PC-9 (cell line): ENCODE measurements at regions not wholly inside any gene's neighbourhood (a gene's known extent, or its start where the extent isn't known, plus 50 kb on each side); places are given as distances from the start of the nearest gene placed in this dataset.

Source experiments
- BruUV-seq: library from RNA; stranded (reverse); fragments of 400-500 nt; replicated peaks from 2 replicates; lab custom pipeline; 2021; lab: Mats Ljungman, UMichigan
- CTCF ChIA-PET: fragments of 300-600 bp; sonication (Branson Sonifier 250); formaldehyde crosslinking; loops from one replicate; lab custom pipeline; 2022; ENCODE audit warnings: antibody characterized with exemption; lab: Charles Lee
- POLR2A ChIA-PET: fragments of 300-600 bp; sonication (Branson Sonifier 250); formaldehyde crosslinking; loops from one replicate; lab custom pipeline; 2022; ENCODE audit warnings: antibody characterized with exemption; ENCODE audit not compliant: unreplicated experiment; lab: Charles Lee
- DNase-seq, 2 experiments: peaks; one replicate each; pipeline versions ENCODE4 v3.0.0 to v3.0.0-alpha.2; 2015 to 2022; ENCODE audit warnings: mixed read lengths in 1 of 2
- H2AFZ ChIP-seq: fragments of 200-600 bp; sonication (generic); 2 replicates; pipeline ENCODE4 v1.8.1; 2017; ENCODE audit warnings: antibody characterized with exemption
- H3F3A ChIP-seq: fragments of 200-600 bp; sonication (generic); 2 replicates; pipeline ENCODE4 v1.8.1; 2017; ENCODE audit warnings: antibody characterized with exemption, mild to moderate bottlenecking, low read depth; ENCODE audit not compliant: insufficient read depth
- H3K27ac ChIP-seq: fragments of 200-600 bp; sonication (generic); 2 replicates; pipeline ENCODE4 v1.6.1; 2016; ENCODE audit warnings: mixed run types
- H3K27me3 ChIP-seq: fragments of 200-600 bp; sonication (generic); 2 replicates; pipeline ENCODE4 v1.6.1; 2016; ENCODE audit warnings: low read depth, mixed run types; ENCODE audit not compliant: insufficient read depth
- H3K36me3 ChIP-seq: fragments of 200-600 bp; sonication (generic); 2 replicates; pipeline ENCODE4 v1.6.1; 2016; ENCODE audit warnings: low read depth, mixed run types
- H3K4me1 ChIP-seq: fragments of 200-600 bp; sonication (generic); replicated peaks from 2 replicates; pipeline ENCODE4 v1.6.1; 2016; ENCODE audit warnings: mixed run types; ENCODE audit not compliant: insufficient read depth
- H3K4me2 ChIP-seq: fragments of 200-600 bp; sonication (generic); 2 replicates; pipeline ENCODE4 v1.6.1; 2017; ENCODE audit warnings: mixed run types
- H3K4me3 ChIP-seq: fragments of 200-600 bp; sonication (generic); 2 replicates; pipeline ENCODE4 v1.6.1; 2016; ENCODE audit warnings: mixed run types
- H3K79me2 ChIP-seq: fragments of 200-600 bp; sonication (generic); 2 replicates; pipeline ENCODE4 v1.6.1; 2017; ENCODE audit warnings: low read depth, mixed run types
- H3K9me2 ChIP-seq: fragments of 200-600 bp; sonication (generic); 2 replicates; pipeline ENCODE4 v1.8.1; 2017; ENCODE audit warnings: mild to moderate bottlenecking; ENCODE audit not compliant: insufficient read depth
- H3K9me3 ChIP-seq: fragments of 200-600 bp; sonication (generic); 2 replicates; pipeline ENCODE4 v1.8.1; 2016; ENCODE audit warnings: low read depth; ENCODE audit not compliant: insufficient read depth
- H4K20me1 ChIP-seq: fragments of 200-600 bp; sonication (generic); 2 replicates; pipeline ENCODE4 v1.8.1; 2017; ENCODE audit not compliant: insufficient read depth
- EZH2 ChIP-seq: fragments of 200-600 bp; sonication (generic); IDR thresholded peaks from 2 replicates; pipeline ENCODE4 v1.8.0; 2017; ENCODE audit warnings: antibody characterized with exemption, low read depth
- intact Hi-C: fragments of 100-400 bp; cut with micrococcal nuclease; formaldehyde crosslinking; loops from one replicate; pipeline ENCODE4 v1.10.0; 2022; ENCODE audit not compliant: unreplicated experiment
- TF ChIP-seq, protein P1 (sequence below): fragments of 200-600 bp; sonication (generic); conservative IDR thresholded peaks from 2 replicates; pipeline ENCODE4 v1.6.1; 2017; ENCODE audit warnings: mixed run types, antibody characterized with exemption, mild to moderate bottlenecking, moderate library complexity

- H3K27ac ChIP-seq: no peak overlapping the region
- no peak overlapping the region for H3K4me3 ChIP-seq
- H3K79me2 ChIP-seq: no peaks in the 10 kb centered on the region
- H3K27me3 ChIP-seq: no peaks in the 10 kb centered on the region; the same call in 1 of the 2 replicates
- intact Hi-C loops: no loop called here
- POLR2A ChIA-PET: no interaction called here
- BruUV-seq: no TSS peak
- no peaks in the 10 kb centered on the region for H3F3A ChIP-seq
- no peak overlapping the region for H2AFZ ChIP-seq
- H3K4me2 ChIP-seq: no peak overlapping the region
- H3K9me3 ChIP-seq: no peaks in the 10 kb centered on the region
- no peaks in the 10 kb centered on the region for H3K36me3 ChIP-seq
- no peak for DNase-seq
- no peaks in the 10 kb centered on the region for H3K9me2 ChIP-seq
- CTCF ChIA-PET: no interaction called here
- no peaks in the 10 kb centered on the region for H3K4me1 ChIP-seq
- no peak for TF ChIP-seq EZH2
- TF ChIP-seq, protein P1, sequence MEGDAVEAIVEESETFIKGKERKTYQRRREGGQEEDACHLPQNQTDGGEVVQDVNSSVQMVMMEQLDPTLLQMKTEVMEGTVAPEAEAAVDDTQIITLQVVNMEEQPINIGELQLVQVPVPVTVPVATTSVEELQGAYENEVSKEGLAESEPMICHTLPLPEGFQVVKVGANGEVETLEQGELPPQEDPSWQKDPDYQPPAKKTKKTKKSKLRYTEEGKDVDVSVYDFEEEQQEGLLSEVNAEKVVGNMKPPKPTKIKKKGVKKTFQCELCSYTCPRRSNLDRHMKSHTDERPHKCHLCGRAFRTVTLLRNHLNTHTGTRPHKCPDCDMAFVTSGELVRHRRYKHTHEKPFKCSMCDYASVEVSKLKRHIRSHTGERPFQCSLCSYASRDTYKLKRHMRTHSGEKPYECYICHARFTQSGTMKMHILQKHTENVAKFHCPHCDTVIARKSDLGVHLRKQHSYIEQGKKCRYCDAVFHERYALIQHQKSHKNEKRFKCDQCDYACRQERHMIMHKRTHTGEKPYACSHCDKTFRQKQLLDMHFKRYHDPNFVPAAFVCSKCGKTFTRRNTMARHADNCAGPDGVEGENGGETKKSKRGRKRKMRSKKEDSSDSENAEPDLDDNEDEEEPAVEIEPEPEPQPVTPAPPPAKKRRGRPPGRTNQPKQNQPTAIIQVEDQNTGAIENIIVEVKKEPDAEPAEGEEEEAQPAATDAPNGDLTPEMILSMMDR: no peak
- no peaks in the 10 kb centered on the region for H4K20me1 ChIP-seq
Observed at GRCh38 chr2:114175507-114175906, 266.9 kb upstream of the DPP10 start.

GRCh38 chr2:114185501-114185900 lies 256.9 kb upstream of the DPP10 start:
- intact Hi-C loops: no loop called here
- H3K4me2 ChIP-seq: no peak overlapping the region
- no peaks in the 10 kb centered on the region for H3K27me3 ChIP-seq
- H3K4me3 ChIP-seq: no peak overlapping the region
- no peaks in the 10 kb centered on the region for H3K36me3 ChIP-seq
- H3K9me2 ChIP-seq: no peaks in the 10 kb centered on the region
- H3K79me2 ChIP-seq: no peaks in the 10 kb centered on the region
- no peaks in the 10 kb centered on the region for H3K9me3 ChIP-seq
- no peaks in the 10 kb centered on the region for H3K4me1 ChIP-seq
- DNase-seq: no peak
- no peak for TF ChIP-seq EZH2
- TF ChIP-seq, protein P1: no peak
- BruUV-seq: no TSS peak
- H2AFZ ChIP-seq: no peak overlapping the region
- H3F3A ChIP-seq: no peaks in the 10 kb centered on the region
- H4K20me1 ChIP-seq: no peaks in the 10 kb centered on the region
- ChIA-PET CTCF (no interaction called here), POLR2A (no interaction called here)
- H3K27ac ChIP-seq: no peak overlapping the region

GRCh38 chr2:114192362-114192761 lies 250.1 kb upstream of the DPP10 start:
- POLR2A ChIA-PET: no interaction called here
- DNase-seq: no peak
- H3F3A ChIP-seq: no peaks in the 10 kb centered on the region
- no peak overlapping the region for H3K27ac ChIP-seq
- CTCF ChIA-PET: no interaction called here
- no peaks in the 10 kb centered on the region for H4K20me1 ChIP-seq
- no peaks in the 10 kb centered on the region for H3K9me3 ChIP-seq
- intact Hi-C loops: no loop called here
- TF ChIP-seq, protein P1: no peak
- TF ChIP-seq EZH2: no peak
- H3K79me2 ChIP-seq: no peaks in the 10 kb centered on the region
- H2AFZ ChIP-seq: no peak overlapping the region
- 0 out of 2 replicates have a peak, but pooled peaks cover 7% of the 10 kb centered on the region for H3K27me3 ChIP-seq
- no peaks in the 10 kb centered on the region for H3K4me1 ChIP-seq
- H3K9me2 ChIP-seq: no peaks in the 10 kb centered on the region
- H3K36me3 ChIP-seq: no peaks in the 10 kb centered on the region
- H3K4me2 ChIP-seq: no peak overlapping the region
- BruUV-seq: no TSS peak
- no peak overlapping the region for H3K4me3 ChIP-seq
